Panc1 (cell line): ENCODE measurements at regions not wholly inside any gene's neighbourhood (a gene's known extent, or its start where the extent isn't known, plus 50 kb on each side); places are given as distances from the start of the nearest gene placed in this dataset.

Experiments
- CTCF ChIP-seq: fragments of 450-650 bp; IDR thresholded peaks from 2 replicates; pipeline ENCODE4 v1.5.1; 2017; ENCODE audit warnings: mild to moderate bottlenecking
- SIN3A ChIP-seq: IDR thresholded peaks from 2 replicates; pipeline ENCODE4 v1.6.1; 2012; ENCODE audit warnings: low read depth, mild to moderate bottlenecking, low read length, moderate library complexity, borderline replicate concordance; ENCODE audit not compliant: insufficient read depth

GRCh38 chr3:95184038-95184437 lies 1121.2 kb downstream of the NSUN3 start:
- TF ChIP-seq CTCF (no peak), SIN3A (no peak)
